ENCODE measurements at regions not wholly inside any gene's neighbourhood (a gene's known extent, or its start where the extent isn't known, plus 50 kb on each side); places are given as distances from the start of the nearest gene placed in this dataset.

DNA sequence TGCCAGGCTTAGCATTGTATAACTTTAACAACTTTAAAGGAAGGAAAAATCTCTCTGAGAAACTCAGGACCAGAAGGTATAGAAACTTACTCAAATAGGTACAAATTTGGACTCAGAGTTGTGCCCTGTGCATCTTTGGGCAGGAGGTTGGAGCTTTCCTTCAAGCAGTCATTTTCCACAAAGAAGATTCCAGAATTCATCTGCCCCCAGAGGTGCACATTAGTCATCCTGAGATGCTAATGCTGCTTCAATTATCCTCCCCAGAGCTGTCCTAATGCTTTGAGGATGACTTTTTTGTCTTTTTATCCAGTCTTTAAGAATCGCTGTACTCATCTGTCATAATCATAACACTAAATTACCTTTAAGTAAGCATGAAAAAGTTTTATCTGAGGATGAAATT, 243.0 kb upstream of the WWC1 start:
- DNase-seq = no peak

DNA sequence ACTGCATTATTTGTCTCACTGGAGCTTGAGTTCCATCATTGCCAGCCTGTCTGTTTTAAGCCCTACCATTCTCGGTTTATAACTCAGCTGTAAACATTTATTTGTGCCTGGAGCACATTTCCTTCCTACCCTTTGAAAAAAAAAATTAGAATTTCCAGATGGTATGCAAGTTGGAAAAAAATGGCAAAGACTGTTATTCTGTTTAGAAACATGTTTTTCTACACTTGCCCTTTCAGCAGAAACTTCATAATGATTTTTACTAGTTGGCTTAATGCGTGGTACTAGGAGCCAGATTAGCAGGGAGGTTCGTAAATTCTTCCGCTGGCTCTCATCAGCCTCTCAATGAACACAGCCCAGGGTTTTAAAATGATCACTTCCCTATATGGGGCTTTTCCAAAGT, 238.8 kb upstream of the WWC1 start:
- DNase-seq = no peak

- no peak for DNase-seq
Measured at GRCh38 chr5:168054091-168054490, 237.4 kb upstream of the WWC1 start.

DNA sequence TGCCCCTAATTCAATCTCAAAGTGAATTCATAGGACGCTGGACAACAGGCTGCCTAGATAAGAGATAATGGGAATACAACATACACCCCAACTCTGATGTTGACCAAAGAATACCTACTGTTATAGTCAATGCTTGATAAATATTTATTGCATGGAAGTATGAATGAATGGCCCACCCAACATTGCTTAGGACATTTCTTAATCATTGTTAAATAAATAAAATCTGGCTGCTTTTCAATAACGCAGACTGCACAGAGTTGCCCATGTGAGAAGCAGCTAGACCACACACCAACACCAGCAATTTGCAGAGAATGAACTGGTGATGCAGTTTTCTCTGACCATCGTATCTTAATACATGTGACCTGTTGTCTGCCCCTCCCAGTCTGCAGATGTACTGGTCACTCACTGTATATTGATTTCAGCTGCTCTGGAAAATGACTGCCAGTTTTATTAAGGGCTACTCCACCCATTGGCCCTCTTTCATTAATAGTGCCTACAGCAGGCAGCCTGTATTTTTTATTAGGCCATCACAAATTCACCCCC, 236.2 kb upstream of the WWC1 start:
- no peak for DNase-seq

DNA sequence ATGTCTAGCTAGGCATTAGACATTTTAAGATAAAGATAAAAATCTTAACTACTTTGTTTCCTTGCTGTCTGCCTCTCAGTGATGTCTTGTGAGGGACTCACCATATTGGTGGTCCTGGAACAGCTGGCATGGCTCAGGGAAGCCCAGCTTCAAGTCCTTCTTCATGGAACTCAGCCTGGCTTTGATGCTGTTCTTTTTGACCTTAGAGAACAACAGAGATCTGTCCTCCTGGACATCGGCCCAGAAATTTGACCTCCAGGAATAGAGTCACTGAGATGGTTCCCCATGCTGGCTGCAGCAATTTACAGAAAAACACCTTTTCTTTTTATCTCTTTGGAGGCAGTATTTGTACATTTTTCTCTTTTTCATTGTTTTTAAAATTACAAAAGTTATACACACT, 235.5 kb upstream of the WWC1 start:
- DNase-seq = no peak

DNA sequence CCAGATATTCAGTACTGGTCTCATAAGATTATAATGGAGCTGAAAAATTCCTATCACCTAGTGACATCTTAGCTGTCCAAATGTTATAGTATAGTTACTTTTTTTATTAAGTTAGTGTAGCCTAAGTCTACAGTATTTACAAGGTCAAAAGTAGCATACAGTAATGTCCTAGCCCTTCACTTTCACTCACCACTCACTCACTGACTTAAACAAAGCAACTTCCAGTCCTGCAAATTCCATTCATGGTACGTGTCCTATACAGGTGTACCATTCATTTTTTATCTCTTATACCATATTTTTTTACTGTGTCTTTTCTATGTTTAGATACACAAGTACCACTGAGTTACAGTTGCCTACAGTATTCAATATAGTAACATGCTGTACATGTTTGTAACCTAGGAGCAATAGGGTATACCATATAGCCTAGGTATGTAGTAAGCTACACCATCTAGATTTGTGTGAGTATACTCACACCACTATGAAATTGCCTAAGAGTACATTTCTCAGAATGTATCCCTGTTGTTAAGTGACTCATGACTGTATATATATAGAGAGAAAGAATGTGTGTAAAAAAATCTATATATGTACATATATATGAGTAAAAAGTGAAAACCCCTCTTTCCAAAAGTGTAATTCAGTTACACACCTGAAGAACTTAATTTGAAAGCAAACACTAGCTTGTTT, 234.8 kb upstream of the WWC1 start:
- no peak for DNase-seq

GRCh38 chr5:168057905-168058304, 233.5 kb upstream of the WWC1 start:
- no peak for DNase-seq

GRCh38 chr5:168059131-168059530, 232.3 kb upstream of the WWC1 start:
- no peak for DNase-seq

DNA sequence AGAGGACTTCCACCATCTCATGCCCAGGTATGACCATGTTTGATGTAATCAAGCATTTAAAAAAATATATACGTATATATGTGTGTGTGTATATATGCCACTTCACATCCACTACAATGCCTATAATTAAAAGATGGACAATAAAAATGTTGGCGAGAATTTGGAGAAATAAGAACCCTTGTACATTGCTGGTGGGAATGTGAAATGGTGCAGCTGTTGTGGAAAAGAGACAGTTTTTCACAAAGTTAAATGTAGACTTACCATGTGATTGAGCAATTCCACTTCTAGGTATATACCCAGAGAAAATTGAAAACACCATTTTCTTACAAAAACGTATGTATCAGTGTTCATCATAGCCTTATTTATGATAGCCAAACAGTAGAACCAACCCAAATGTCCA, 229.2 kb upstream of the WWC1 start:
- DNase-seq = no peak

DNA sequence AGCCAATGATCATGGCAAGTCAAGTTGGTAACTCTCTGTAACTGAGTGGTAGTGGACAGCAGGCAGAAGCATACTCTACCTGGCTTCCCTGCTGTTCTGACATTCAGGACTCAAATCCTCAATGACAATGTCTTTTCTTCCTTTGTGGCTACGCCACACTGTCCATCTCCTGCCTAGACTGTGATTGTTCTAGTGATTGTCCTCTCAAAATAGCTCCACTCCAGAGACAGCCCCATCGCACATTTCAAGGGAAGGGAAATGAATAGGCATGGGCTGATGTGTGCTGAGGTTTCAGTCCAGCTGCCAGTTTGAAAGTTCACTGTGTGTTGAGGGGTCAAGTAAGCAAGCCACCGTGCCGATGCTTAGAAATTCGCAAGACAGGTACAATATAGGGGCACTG, 227.0 kb upstream of the WWC1 start:
- no peak for DNase-seq

GRCh38 chr5:168064933-168065622, 226.4 kb upstream of the WWC1 start:
- no peak for DNase-seq

DNA sequence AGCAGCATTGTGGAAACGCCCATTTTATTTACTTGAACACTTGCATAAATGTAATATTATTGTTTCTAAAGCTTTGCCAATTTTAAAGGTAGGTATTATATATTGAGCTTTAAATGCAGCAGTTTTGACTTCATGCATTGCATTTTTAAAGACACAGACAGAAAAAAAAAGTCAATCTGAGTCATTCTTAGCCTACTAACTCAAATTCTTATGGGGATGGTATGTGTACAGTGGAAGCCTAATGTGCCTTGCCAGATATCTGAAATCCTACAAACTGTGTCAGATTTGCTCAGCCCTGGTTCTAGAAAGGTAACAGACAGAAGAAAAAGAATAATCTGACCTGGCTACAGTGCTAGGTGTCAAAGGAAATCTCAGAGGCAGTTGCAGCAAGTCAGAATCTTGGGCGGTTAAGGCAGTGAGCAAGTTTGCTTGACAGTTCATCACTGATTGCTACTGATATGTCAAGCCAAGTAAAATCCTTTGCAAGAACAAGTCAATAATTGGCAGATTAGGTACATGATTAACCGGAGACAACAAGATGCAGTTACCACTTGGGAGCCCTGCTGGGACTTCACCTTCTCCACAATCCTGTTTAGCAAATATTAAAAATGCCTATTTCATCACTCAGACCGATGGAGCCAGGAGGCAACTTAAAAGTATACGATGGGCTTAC, 224.8 kb upstream of the WWC1 start:
- DNase-seq = no peak

- DNase-seq = no peak
Measured at GRCh38 chr5:168070761-168071160, 220.7 kb upstream of the WWC1 start.

GRCh38 chr5:168072665-168073064, 218.8 kb upstream of the WWC1 start:
- no peak for DNase-seq

DNA sequence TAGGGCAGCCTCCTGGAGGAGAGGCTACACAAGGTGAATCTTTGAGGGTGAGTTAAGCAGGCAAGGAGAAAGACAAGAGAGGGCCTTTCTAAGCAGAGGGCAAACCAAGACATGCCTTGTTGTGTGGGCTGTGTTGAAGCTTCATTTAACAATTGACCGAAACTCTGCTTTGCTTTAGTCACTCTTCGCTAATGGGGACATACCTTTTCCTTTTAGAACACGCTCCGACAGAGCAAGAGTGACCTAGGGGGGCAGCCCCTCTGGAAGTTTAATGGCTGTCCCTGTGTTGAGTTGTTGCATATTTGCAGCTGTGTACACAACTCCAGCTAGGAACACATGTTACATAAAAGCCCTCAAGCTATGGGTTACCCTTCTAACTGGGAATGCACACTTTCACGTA, 218.1 kb upstream of the WWC1 start:
- no peak for DNase-seq

DNA sequence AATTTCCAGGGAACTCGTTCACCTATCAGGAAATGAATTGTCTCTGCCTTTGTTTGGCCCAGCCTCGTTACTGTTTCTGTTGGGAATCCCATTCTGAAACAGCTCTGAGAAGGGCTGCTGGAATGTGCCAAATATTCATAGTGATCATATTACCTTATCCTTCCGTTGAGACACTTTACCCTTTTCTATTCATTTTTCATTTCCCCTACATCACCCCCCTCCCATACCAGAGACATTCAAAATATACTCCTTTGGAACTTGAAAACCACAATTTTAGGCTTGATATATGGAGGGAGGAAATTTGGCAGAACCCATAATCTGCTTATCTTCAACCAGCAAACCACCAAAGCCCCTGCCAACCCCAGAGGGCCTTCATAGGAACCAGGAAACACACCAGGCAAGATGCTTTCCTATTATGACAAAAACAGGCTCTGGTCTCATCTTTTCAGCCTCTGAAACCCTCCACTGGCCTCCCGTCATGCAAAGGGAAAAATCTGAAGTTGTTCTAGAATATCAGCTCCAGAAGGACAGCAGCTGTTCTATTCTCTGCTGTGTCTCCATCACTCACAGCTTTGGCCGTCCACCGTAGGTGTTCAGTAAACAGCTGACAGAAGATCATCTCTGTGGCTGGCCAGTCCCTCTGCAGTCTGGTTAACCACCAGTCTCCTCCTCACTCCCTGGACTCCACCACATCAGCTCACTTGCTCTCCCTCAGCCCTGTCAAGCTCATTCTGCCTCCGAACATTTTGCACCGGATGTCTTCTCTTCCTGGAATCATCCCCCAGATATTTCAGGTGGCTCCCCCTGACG, 217.2 kb upstream of the WWC1 start:
- no peak for DNase-seq

GRCh38 chr5:168075387-168075786, 216.1 kb upstream of the WWC1 start:
- DNase-seq = no peak

GRCh38 chr5:168076561-168076991, 214.9 kb upstream of the WWC1 start:
- peak in 1 of 2 donors; percentile 2 for DNase-seq

GRCh38 chr5:168085261-168086031, 206.0 kb upstream of the WWC1 start:
- DNase-seq = no peak

GRCh38 chr5:168086104-168086610, 205.3 kb upstream of the WWC1 start:
- DNase-seq = no peak

DNA sequence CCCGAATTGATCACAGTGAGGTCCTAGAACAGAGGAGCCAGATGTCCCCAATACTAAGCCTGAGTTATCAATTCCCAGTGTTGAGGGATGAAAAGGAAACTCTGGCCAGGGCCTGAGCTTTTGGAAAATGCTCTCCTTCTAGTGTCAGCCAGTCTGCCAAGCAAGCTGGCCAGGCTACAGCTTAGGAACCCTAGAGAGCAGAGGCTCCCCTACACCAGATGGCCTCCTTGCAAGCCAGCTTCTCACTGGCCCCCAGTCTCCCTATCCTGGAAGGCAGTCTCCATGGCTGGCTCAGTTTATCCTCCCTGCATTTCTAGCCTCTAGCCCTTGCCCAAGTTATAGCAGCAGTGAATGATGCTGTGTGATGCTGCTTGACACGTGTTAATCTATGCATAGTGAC, 204.7 kb upstream of the WWC1 start:
- no peak for DNase-seq

All from stimulated activated CD4-positive, alpha-beta T cell treated with anti-CD3 and anti-CD28 coated beads, Interleukin-2, amount 100 ng/mL, for 48 hours (primary cell).